BJ (cell line): ENCODE measurements at regions not wholly inside any gene's neighbourhood (a gene's known extent, or its start where the extent isn't known, plus 50 kb on each side); places are given as distances from the start of the nearest gene placed in this dataset. TPM values are rescaled to one million over a fixed set of nuclear protein-coding genes. Genes with fewer than 3 reads are reported as not detected.

Experiments
- small RNA-seq: library from RNA; depleted of rRNA; stranded (forward); fragments of <200 nt; gene quantifications from one replicate; pipeline ENCODE3, GENCODE V24; 2012; ENCODE audit warnings: low replicate concordance, low read depth; ENCODE audit not compliant: insufficient read length

Small RNA genes lying in the stretch of these regions (small RNA-seq; reads per million reads assigned to genes)
- not detected for gene LINC00328-2P
- gene RNA5SP24 = not detected
- gene RNU6-55P = not detected
- gene RNU6-76P = not detected
